ENCODE measurements at regions not wholly inside any gene's neighbourhood (a gene's known extent, or its start where the extent isn't known, plus 50 kb on each side); places are given as distances from the start of the nearest gene placed in this dataset.

GRCh38 chr3:166263460-166263859 lies 426.2 kb upstream of the BCHE start:
- TF ChIP-seq POLR2A (IDR thresholded peaks at IDR 0.05; ENCODE audit: low read depth, low read length) (no peak), POLR2AphosphoS5 (IDR thresholded peaks at IDR 0.05; ENCODE audit: low read depth, low read length) (no peak), TAF1 (IDR thresholded peaks at IDR 0.05; ENCODE audit: low read depth, low read length) (no peak), SPI1 (IDR thresholded peaks at IDR 0.05; ENCODE audit: low read depth, low read length) (no peak)
